Esophagus muscularis mucosa (tissue), 4 donors: ENCODE measurements at regions not wholly inside any gene's neighbourhood (a gene's known extent, or its start where the extent isn't known, plus 50 kb on each side); places are given as distances from the start of the nearest gene placed in this dataset.
A peak's percentile ranks its signal among the peaks of the same experiment; 100 is the strongest.

ENCODE experiments used
- DNase-seq: peaks from one replicate; pipeline ENCODE4 v3.0.0-alpha.2; 2017; ENCODE audit errors: extremely low spot score
- H3K27ac ChIP-seq, 4 donors: fragments of 200-600 bp; sonication (generic); replicated peaks in 1 of 4; 1 replicate in 3 of 4; 2 replicates in 1 of 4; pipeline ENCODE4 v1.5.1; 2016 to 2019; ENCODE audit warnings: mild to moderate bottlenecking in 1 of 4
- H3K27me3 ChIP-seq, 4 donors: fragments of 200-600 bp; sonication (generic); one replicate each; pipeline versions ENCODE4 v1.5.1 to v1.6.0; 2016 to 2019
- H3K36me3 ChIP-seq, 4 donors: fragments of 200-600 bp; sonication (generic); one replicate each; pipeline ENCODE4 v1.5.1; 2016 to 2019
- H3K4me1 ChIP-seq, 4 donors: fragments of 200-600 bp; sonication (generic); one replicate each; pipeline ENCODE4 v1.5.1; 2016 to 2019
- H3K4me3 ChIP-seq, 4 donors: fragments of 200-600 bp; sonication (generic); 1 replicate in 2 of 4; 2 replicates in 2 of 4; pipeline ENCODE4 v1.5.1; 2016 to 2019; ENCODE audit warnings: mild to moderate bottlenecking in 4 of 4, moderate library complexity in 1 of 4
- H3K9me3 ChIP-seq, 4 donors: fragments of 200-600 bp; sonication (generic); 1 replicate in 3 of 4; 2 replicates in 1 of 4; pipeline ENCODE4 v1.5.1; 2016 to 2019
- CTCF ChIP-seq, 3 experiments: fragments of 200-600 bp in 2 of 3; fragments of 450-650 bp in 1 of 3; sonication (generic) in 2 of 3; IDR thresholded peaks; one replicate each; pipeline ENCODE4 v1.5.1; 2017 to 2019; ENCODE audit warnings: antibody characterized with exemption in 3 of 3, mild to moderate bottlenecking in 2 of 3, moderate library complexity in 1 of 3
- EP300 ChIP-seq: sonication (generic); formaldehyde crosslinking; IDR thresholded peaks from one replicate; pipeline ENCODE4 v1.6.1; 2017; ENCODE audit warnings: antibody characterized with exemption
- POLR2A ChIP-seq: fragments of 450-650 bp; IDR thresholded peaks from one replicate; pipeline ENCODE4 v1.6.1; 2017; ENCODE audit warnings: antibody characterized with exemption, moderate library complexity, mild to moderate bottlenecking, low read depth
- POLR2AphosphoS5 ChIP-seq, 2 donors: sonication (generic); formaldehyde crosslinking; IDR thresholded peaks; one replicate each; pipeline ENCODE4 v1.6.1; 2017; ENCODE audit warnings: antibody characterized with exemption in 2 of 2
- WGBS: methylation state at CpG from one replicate; pipeline ENCODE4 v1.1.5; 2018; 5-methylcytosine and 5-hydroxymethylcytosine counted together
- intact Hi-C: fragments of 100-400 bp; cut with DNase I; formaldehyde crosslinking; loops from one replicate; pipeline ENCODE4 v1.15.1; 2023

GRCh38 chr2:11073776-11074175 is 81.5 kb upstream of the SLC66A3 start:
- WGBS = 56% methylated on average over 7 of the region's 7 CpGs
- H3K36me3 ChIP-seq = no peaks in the 10 kb centered on the region
- no peaks in the 10 kb centered on the region for H3K9me3 ChIP-seq
- H3K4me1 ChIP-seq = no peaks in the 10 kb centered on the region
- intact Hi-C loops = no loop called here
- H3K27ac ChIP-seq = no peak overlapping the region
- H3K4me3 ChIP-seq = no peak overlapping the region
- DNase-seq = peak; percentile 29
- no peak for TF ChIP-seq POLR2AphosphoS5 (IDR thresholded peaks at IDR 0.05)
- TF ChIP-seq EP300 = no peak
- no peak for TF ChIP-seq POLR2A
- no peak for TF ChIP-seq CTCF (IDR thresholded peaks at IDR 0.05)
- peaks cover 0 to 53% (median 0%) of the 10 kb centered on the region in 4 donors for H3K27me3 ChIP-seq

GRCh38 chr2:11074246-11074820 is 80.9 kb upstream of the SLC66A3 start:
- no peaks in the 10 kb centered on the region for H3K9me3 ChIP-seq
- no peaks in the 10 kb centered on the region for H3K4me1 ChIP-seq
- WGBS = 83% methylated on average over 11 of the region's 13 CpGs
- H3K27ac ChIP-seq = no peak overlapping the region
- intact Hi-C loops = no loop called here
- H3K4me3 ChIP-seq = no peak overlapping the region
- DNase-seq = peak; percentile 55
- TF ChIP-seq CTCF (IDR thresholded peaks at IDR 0.05) = no peak
- no peak for TF ChIP-seq POLR2A
- TF ChIP-seq POLR2AphosphoS5 (IDR thresholded peaks at IDR 0.05) = no peak
- H3K27me3 ChIP-seq = peaks cover 0 to 48% (median 0%) of the 10 kb centered on the region in 4 donors
- no peaks in the 10 kb centered on the region for H3K36me3 ChIP-seq

- TF ChIP-seq POLR2AphosphoS5 (IDR thresholded peaks at IDR 0.05) (no peak), EP300 (no peak), CTCF (IDR thresholded peaks at IDR 0.05) (no peak), POLR2A (no peak)
- H3K27me3 ChIP-seq = peaks cover 0 to 40% (median 0%) of the 10 kb centered on the region in 4 donors
- 92% methylated on average over 5 of the region's 5 CpGs for WGBS
Observed at GRCh38 chr2:11075221-11075620, 80.0 kb upstream of the SLC66A3 start.

GRCh38 chr2:11077411-11077810 is 77.9 kb upstream of the SLC66A3 start:
- peaks cover 0 to 33% (median 0%) of the 10 kb centered on the region in 4 donors for H3K27me3 ChIP-seq
- H3K4me1 ChIP-seq = no peaks in the 10 kb centered on the region
- peak; percentile 85 for DNase-seq
- 62% methylated on average over 3 of the region's 3 CpGs for WGBS
- no peak overlapping the region for H3K27ac ChIP-seq
- intact Hi-C loops = no loop called here
- no peaks in the 10 kb centered on the region for H3K9me3 ChIP-seq
- no peak overlapping the region for H3K4me3 ChIP-seq
- TF ChIP-seq POLR2AphosphoS5 (IDR thresholded peaks at IDR 0.05) = no peak
- no peak for TF ChIP-seq EP300
- TF ChIP-seq CTCF (IDR thresholded peaks at IDR 0.05) = no peak
- TF ChIP-seq POLR2A = no peak
- H3K36me3 ChIP-seq = no peaks in the 10 kb centered on the region

More at GRCh38 chr2:11075221-11075620, 80.0 kb upstream of the SLC66A3 start:
- intact Hi-C loops = no loop called here
- Histone ChIP-seq H3K4me1 (no peaks in the 10 kb centered on the region), H3K27ac (no peak overlapping the region), H3K36me3 (no peaks in the 10 kb centered on the region), H3K4me3 (no peak overlapping the region), H3K9me3 (no peaks in the 10 kb centered on the region)
- DNase-seq = peak; percentile 39
